Right lobe of liver (tissue), 4 donors: ENCODE measurements at regions not wholly inside any gene's neighbourhood (a gene's known extent, or its start where the extent isn't known, plus 50 kb on each side); places are given as distances from the start of the nearest gene placed in this dataset.

Experiments
- CTCF ChIP-seq, 4 donors: fragments of 200-600 bp in 3 of 4; fragments of 450-650 bp in 1 of 4; IDR thresholded peaks; one replicate each; pipeline versions ENCODE4 v1.5.1 to v1.8.0; 2016 to 2022; ENCODE audit warnings: antibody characterized with exemption in 4 of 4, mild to moderate bottlenecking in 2 of 4
- POLR2A ChIP-seq: fragments of 450-650 bp; IDR thresholded peaks from one replicate; pipeline ENCODE4 v1.6.1; 2017; ENCODE audit warnings: antibody characterized with exemption, mild to moderate bottlenecking
- donor health status: DM: no; HTN: no; CAD: no.
- donor health status: DM: no; HTN: no; CAD: no.
- donor health status: DM: no; HTN: yes; CAD: no.

- no peak for TF ChIP-seq CTCF (IDR thresholded peaks at IDR 0.05)
- TF ChIP-seq POLR2A, result no peak
Observed at GRCh38 chr9:105027084-105027483, 99.1 kb upstream of the ABCA1 start.
